ENCODE measurements at regions not wholly inside any gene's neighbourhood (a gene's known extent, or its start where the extent isn't known, plus 50 kb on each side); places are given as distances from the start of the nearest gene placed in this dataset.

DNA sequence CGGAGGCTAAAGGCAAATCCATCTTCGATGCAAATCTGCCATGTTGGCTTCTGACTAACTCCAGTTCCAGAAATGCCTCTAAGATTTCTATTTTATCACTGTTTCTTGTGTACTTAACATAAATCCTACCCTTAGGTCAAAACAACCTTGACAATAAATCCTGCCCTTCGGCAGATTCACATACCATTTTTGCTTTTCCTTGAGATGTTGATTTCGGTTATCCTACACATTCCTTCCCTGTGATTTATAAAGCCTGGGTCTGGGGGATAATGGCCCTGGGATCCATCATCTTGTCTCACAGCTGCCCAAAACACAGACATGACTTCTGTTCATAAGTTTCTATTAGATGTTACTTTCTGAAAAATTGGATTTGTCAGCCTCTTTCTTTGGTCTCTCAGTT, 231.7 kb upstream of the CARD18 start:
- TF ChIP-seq, protein P1, sequence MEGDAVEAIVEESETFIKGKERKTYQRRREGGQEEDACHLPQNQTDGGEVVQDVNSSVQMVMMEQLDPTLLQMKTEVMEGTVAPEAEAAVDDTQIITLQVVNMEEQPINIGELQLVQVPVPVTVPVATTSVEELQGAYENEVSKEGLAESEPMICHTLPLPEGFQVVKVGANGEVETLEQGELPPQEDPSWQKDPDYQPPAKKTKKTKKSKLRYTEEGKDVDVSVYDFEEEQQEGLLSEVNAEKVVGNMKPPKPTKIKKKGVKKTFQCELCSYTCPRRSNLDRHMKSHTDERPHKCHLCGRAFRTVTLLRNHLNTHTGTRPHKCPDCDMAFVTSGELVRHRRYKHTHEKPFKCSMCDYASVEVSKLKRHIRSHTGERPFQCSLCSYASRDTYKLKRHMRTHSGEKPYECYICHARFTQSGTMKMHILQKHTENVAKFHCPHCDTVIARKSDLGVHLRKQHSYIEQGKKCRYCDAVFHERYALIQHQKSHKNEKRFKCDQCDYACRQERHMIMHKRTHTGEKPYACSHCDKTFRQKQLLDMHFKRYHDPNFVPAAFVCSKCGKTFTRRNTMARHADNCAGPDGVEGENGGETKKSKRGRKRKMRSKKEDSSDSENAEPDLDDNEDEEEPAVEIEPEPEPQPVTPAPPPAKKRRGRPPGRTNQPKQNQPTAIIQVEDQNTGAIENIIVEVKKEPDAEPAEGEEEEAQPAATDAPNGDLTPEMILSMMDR (IDR thresholded peaks at IDR 0.05), result no peak
- no peak for TF ChIP-seq POLR2A (IDR thresholded peaks at IDR 0.05)

Data from lower leg skin (tissue), 3 donors.